Esophagus muscularis mucosa (tissue), 4 donors: ENCODE measurements at regions not wholly inside any gene's neighbourhood (a gene's known extent, or its start where the extent isn't known, plus 50 kb on each side); places are given as distances from the start of the nearest gene placed in this dataset.

Experiments
- DNase-seq: peaks from one replicate; pipeline ENCODE4 v3.0.0-alpha.2; 2017; ENCODE audit errors: extremely low spot score
- H3K27ac ChIP-seq, 4 donors: fragments of 200-600 bp; sonication (generic); replicated peaks in 1 of 4; 1 replicate in 3 of 4; 2 replicates in 1 of 4; pipeline ENCODE4 v1.5.1; 2016 to 2019; ENCODE audit warnings: mild to moderate bottlenecking in 1 of 4
- H3K27me3 ChIP-seq, 4 donors: fragments of 200-600 bp; sonication (generic); one replicate each; pipeline versions ENCODE4 v1.5.1 to v1.6.0; 2016 to 2019
- H3K36me3 ChIP-seq, 4 donors: fragments of 200-600 bp; sonication (generic); one replicate each; pipeline ENCODE4 v1.5.1; 2016 to 2019
- H3K4me1 ChIP-seq, 4 donors: fragments of 200-600 bp; sonication (generic); one replicate each; pipeline ENCODE4 v1.5.1; 2016 to 2019
- H3K4me3 ChIP-seq, 4 donors: fragments of 200-600 bp; sonication (generic); 1 replicate in 2 of 4; 2 replicates in 2 of 4; pipeline ENCODE4 v1.5.1; 2016 to 2019; ENCODE audit warnings: mild to moderate bottlenecking in 4 of 4, moderate library complexity in 1 of 4
- H3K9me3 ChIP-seq, 4 donors: fragments of 200-600 bp; sonication (generic); 1 replicate in 3 of 4; 2 replicates in 1 of 4; pipeline ENCODE4 v1.5.1; 2016 to 2019
- EP300 ChIP-seq: sonication (generic); formaldehyde crosslinking; IDR thresholded peaks from one replicate; pipeline ENCODE4 v1.6.1; 2017; ENCODE audit warnings: antibody characterized with exemption
- POLR2A ChIP-seq: fragments of 450-650 bp; IDR thresholded peaks from one replicate; pipeline ENCODE4 v1.6.1; 2017; ENCODE audit warnings: antibody characterized with exemption, moderate library complexity, mild to moderate bottlenecking, low read depth
- POLR2AphosphoS5 ChIP-seq, 2 donors: sonication (generic); formaldehyde crosslinking; IDR thresholded peaks; one replicate each; pipeline ENCODE4 v1.6.1; 2017; ENCODE audit warnings: antibody characterized with exemption in 2 of 2
- WGBS: methylation state at CpG from one replicate; pipeline ENCODE4 v1.1.5; 2018; 5-methylcytosine and 5-hydroxymethylcytosine counted together
- intact Hi-C: fragments of 100-400 bp; cut with DNase I; formaldehyde crosslinking; loops from one replicate; pipeline ENCODE4 v1.15.1; 2023
- TF ChIP-seq, protein P1 (sequence below), 3 experiments: fragments of 200-600 bp in 2 of 3; fragments of 450-650 bp in 1 of 3; sonication (generic) in 2 of 3; IDR thresholded peaks; one replicate each; pipeline ENCODE4 v1.5.1; 2017 to 2019; ENCODE audit warnings: antibody characterized with exemption in 3 of 3, mild to moderate bottlenecking in 2 of 3, moderate library complexity in 1 of 3

DNA sequence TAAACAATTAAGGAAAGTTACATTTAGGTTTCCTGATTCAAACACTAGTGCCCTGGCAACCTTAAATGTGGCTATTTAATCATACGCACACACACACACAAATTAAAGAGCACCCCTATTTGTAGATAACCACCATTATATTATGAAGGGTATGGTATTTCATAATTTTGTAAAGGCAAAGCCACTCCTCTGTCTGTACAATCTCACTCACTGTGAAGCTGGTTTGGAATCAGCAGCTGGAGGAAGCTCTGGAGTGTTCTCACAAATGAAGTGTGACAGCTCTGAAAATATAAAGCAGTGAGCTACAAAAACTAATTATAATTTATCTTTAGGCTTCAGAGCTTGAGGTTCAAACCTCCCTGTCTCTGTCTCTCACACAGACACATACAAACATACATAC, 57.9 kb upstream of the KCNJ16 start:
- Histone ChIP-seq H3K4me1 (peaks cover 0 to 19% (median 16%) of the 10 kb centered on the region in 4 donors), H3K36me3 (no peaks in the 10 kb centered on the region), H3K9me3 (no peaks in the 10 kb centered on the region), H3K27me3 (no peaks in the 10 kb centered on the region), H3K27ac (no peak overlapping the region), H3K4me3 (no peak overlapping the region)
- no peak for DNase-seq
- WGBS: 96% methylated on average over 1 of the region's 1 CpG
- intact Hi-C loops: no loop called here
- TF ChIP-seq EP300: no peak
- TF ChIP-seq POLR2A: no peak
- TF ChIP-seq, protein P1, sequence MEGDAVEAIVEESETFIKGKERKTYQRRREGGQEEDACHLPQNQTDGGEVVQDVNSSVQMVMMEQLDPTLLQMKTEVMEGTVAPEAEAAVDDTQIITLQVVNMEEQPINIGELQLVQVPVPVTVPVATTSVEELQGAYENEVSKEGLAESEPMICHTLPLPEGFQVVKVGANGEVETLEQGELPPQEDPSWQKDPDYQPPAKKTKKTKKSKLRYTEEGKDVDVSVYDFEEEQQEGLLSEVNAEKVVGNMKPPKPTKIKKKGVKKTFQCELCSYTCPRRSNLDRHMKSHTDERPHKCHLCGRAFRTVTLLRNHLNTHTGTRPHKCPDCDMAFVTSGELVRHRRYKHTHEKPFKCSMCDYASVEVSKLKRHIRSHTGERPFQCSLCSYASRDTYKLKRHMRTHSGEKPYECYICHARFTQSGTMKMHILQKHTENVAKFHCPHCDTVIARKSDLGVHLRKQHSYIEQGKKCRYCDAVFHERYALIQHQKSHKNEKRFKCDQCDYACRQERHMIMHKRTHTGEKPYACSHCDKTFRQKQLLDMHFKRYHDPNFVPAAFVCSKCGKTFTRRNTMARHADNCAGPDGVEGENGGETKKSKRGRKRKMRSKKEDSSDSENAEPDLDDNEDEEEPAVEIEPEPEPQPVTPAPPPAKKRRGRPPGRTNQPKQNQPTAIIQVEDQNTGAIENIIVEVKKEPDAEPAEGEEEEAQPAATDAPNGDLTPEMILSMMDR (IDR thresholded peaks at IDR 0.05): no peak
- TF ChIP-seq POLR2AphosphoS5 (IDR thresholded peaks at IDR 0.05): no peak

DNA sequence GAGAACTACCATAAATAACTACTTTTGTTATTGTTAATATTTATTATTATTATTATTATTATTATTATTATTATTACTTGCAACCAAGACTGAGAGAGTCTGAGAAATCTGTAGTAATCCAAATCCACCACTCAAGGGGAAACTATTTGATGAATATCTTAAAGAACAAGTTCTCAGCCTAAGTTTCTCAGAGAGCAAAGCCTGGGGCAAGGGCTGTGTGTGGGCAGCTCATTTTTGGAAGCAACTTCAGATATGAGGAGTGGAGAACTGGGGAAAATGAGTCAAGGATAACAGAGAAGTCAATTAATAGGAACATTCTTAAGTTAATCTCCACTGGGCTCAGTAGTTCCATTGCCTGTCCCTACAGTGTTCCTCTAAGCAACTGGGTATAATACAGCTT, 57.1 kb upstream of the KCNJ16 start:
- Histone ChIP-seq H3K9me3 (no peaks in the 10 kb centered on the region), H3K27ac (no peak overlapping the region), H3K4me1 (peaks cover 0 to 27% (median 22%) of the 10 kb centered on the region in 4 donors), H3K4me3 (no peak overlapping the region), H3K27me3 (no peaks in the 10 kb centered on the region), H3K36me3 (no peaks in the 10 kb centered on the region)
- TF ChIP-seq POLR2A: no peak
- no peak for TF ChIP-seq EP300
- TF ChIP-seq, protein P1 (IDR thresholded peaks at IDR 0.05): no peak
- no peak for TF ChIP-seq POLR2AphosphoS5 (IDR thresholded peaks at IDR 0.05)
- DNase-seq: no peak
- intact Hi-C loops: no loop called here

DNA sequence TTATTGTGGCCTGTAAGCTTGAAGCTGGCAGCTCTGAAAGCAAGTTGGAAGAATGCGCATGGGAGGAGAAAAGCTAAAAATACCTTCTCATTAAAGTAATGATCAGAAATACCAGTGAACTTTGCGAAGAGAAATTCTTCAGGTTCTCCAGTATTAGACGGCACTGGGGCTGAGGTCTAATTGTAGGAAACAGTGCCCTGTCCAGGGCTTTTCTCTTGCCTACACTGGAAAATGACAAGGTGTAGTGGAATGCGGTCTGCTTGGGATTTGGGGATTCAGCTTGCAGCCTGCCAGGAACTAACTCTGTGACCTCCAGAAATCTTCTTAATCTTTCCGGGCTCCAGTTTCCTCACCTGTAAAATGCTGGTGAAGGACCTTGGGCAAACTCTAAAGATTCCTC, 53.3 kb upstream of the KCNJ16 start:
- no peak for DNase-seq
- H3K4me1 ChIP-seq: peaks cover 0 to 21% (median 17%) of the 10 kb centered on the region in 4 donors
- 56% methylated on average over 5 of the region's 5 CpGs for WGBS
- no peaks in the 10 kb centered on the region for H3K36me3 ChIP-seq
- H3K27me3 ChIP-seq: no peaks in the 10 kb centered on the region
- H3K9me3 ChIP-seq: no peaks in the 10 kb centered on the region
- intact Hi-C loops: no loop called here
- peak overlapping the region; percentile 28 to 63 (median 58) for H3K27ac ChIP-seq
- H3K4me3 ChIP-seq: no peak overlapping the region
- TF ChIP-seq, protein P1 (IDR thresholded peaks at IDR 0.05): no peak
- TF ChIP-seq EP300: no peak
- TF ChIP-seq POLR2A: no peak
- TF ChIP-seq POLR2AphosphoS5 (IDR thresholded peaks at IDR 0.05): no peak

DNA sequence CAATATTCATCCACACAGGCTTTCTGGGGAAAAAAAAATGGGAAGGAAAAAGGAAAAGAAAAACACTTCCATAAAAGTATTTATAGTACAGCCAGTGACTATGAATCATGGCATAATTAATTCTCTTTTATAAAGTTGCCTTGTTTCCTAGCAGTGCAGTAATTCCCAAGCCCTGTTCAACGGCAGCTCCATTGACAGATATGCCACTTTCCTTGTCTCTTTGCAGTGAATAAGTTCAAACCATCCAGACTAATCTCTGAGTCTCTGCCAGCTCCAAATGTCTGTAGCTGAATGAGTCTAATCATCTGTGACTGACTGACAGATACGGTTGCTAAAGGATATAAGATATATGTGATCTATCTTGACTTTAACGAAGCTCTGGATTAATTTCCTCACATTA, 52.9 kb upstream of the KCNJ16 start:
- H3K27me3 ChIP-seq: no peaks in the 10 kb centered on the region
- no peaks in the 10 kb centered on the region for H3K36me3 ChIP-seq
- peak overlapping the region; percentile 28 to 63 (median 58) for H3K27ac ChIP-seq
- no peak for TF ChIP-seq POLR2AphosphoS5 (IDR thresholded peaks at IDR 0.05)
- TF ChIP-seq EP300: no peak
- TF ChIP-seq, protein P1 (IDR thresholded peaks at IDR 0.05): no peak
- TF ChIP-seq POLR2A: no peak
- H3K4me1 ChIP-seq: peaks cover 0 to 21% (median 17%) of the 10 kb centered on the region in 4 donors
- intact Hi-C loops: no loop called here
- WGBS: 55% methylated on average over 3 of the region's 3 CpGs
- no peaks in the 10 kb centered on the region for H3K9me3 ChIP-seq
- H3K4me3 ChIP-seq: no peak overlapping the region
- no peak for DNase-seq

DNA sequence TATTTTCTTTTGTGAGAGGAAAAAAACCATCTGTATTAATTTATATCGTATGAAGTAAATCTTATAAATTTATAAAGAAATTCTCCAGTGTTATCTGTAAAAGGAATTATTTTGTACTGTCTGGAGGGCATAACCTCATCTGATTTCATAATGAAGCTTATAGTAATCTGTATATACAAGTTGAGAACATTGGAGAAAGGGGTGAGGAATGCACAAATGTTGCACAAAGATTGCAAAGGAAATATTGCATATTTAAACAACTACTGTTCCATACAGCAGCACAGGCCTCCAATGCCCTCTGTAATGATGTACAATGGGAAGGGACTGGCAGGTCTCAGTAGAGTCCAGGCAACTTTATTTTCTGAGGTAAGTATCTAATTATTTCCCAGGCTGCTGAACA, 50.8 kb upstream of the KCNJ16 start:
- H3K4me1 ChIP-seq: peaks cover 0 to 21% (median 17%) of the 10 kb centered on the region in 4 donors
- no peaks in the 10 kb centered on the region for H3K36me3 ChIP-seq
- intact Hi-C loops: no loop called here
- no peak overlapping the region for H3K4me3 ChIP-seq
- TF ChIP-seq, protein P1 (IDR thresholded peaks at IDR 0.05): no peak
- TF ChIP-seq POLR2A: no peak
- no peak for TF ChIP-seq EP300
- no peak for TF ChIP-seq POLR2AphosphoS5 (IDR thresholded peaks at IDR 0.05)
- H3K27me3 ChIP-seq: no peaks in the 10 kb centered on the region
- no peak for DNase-seq
- H3K27ac ChIP-seq: no peak overlapping the region
- H3K9me3 ChIP-seq: no peaks in the 10 kb centered on the region
- WGBS: 91% methylated on average over 1 of the region's 1 CpG
